Keratinocyte (primary cell): ENCODE measurements at regions not wholly inside any gene's neighbourhood (a gene's known extent, or its start where the extent isn't known, plus 50 kb on each side); places are given as distances from the start of the nearest gene placed in this dataset.

ENCODE experiments used
- DNase-seq: peaks from one replicate; pipeline ENCODE4 v3.0.0-alpha.2; 2011; ENCODE audit warnings: low read depth, missing footprints, low spot score
- FAIRE-seq: peaks from 2 replicates; lab custom pipeline; 2011; peaks lifted over from hg19 to GRCh38; lab: Jason Lieb, UNC
- H2AFZ ChIP-seq: 2 replicates; pipeline ENCODE4 v1.6.0; 2012; ENCODE audit warnings: low read length, control low read depth, inconsistent platforms; ENCODE audit not compliant: control insufficient read depth
- H3K27ac ChIP-seq: 2 replicates; pipeline ENCODE4 v1.5.1; 2011; ENCODE audit warnings: low read length; ENCODE audit not compliant: control insufficient read depth, insufficient read depth
- H3K27me3 ChIP-seq: 3 replicates; pipeline ENCODE4 v1.6.0; 2011; ENCODE audit warnings: low read length; ENCODE audit not compliant: control insufficient read depth, insufficient read depth; ENCODE audit errors: extremely low read depth
- H3K36me3 ChIP-seq, 2 experiments: 2 replicates in 1 of 2; 3 replicates in 1 of 2; pipeline ENCODE4 v1.5.1; 2011; ENCODE audit warnings: low read length in 2 of 2, mild to moderate bottlenecking in 1 of 2; ENCODE audit not compliant: control insufficient read depth in 2 of 2, insufficient read depth in 2 of 2; ENCODE audit errors: extremely low read depth in 1 of 2
- H3K4me1 ChIP-seq: 3 replicates; pipeline ENCODE4 v1.5.1; 2011; ENCODE audit warnings: low read length; ENCODE audit not compliant: control insufficient read depth, insufficient read depth; ENCODE audit errors: extremely low read depth
- H3K4me2 ChIP-seq: 3 replicates; pipeline ENCODE4 v1.6.0; 2011; ENCODE audit warnings: low read depth, low read length; ENCODE audit not compliant: control insufficient read depth, insufficient read depth; ENCODE audit errors: extremely low read depth
- H3K4me3 ChIP-seq, 3 experiments: fragments of 200-600 bp in 1 of 3; sonication (generic) in 1 of 3; 2 replicates in 2 of 3; 3 replicates in 1 of 3; pipeline ENCODE4 v1.5.1; 2011 to 2016; ENCODE audit warnings: low read length in 3 of 3, mild to moderate bottlenecking in 3 of 3, control low read depth in 2 of 3, inconsistent platforms in 1 of 3, low read depth in 1 of 3, mixed read lengths in 1 of 3, mixed run types in 1 of 3, moderate library complexity in 1 of 3; ENCODE audit not compliant: control insufficient read depth in 2 of 3, insufficient read depth in 2 of 3; ENCODE audit errors: extremely low read depth in 1 of 3
- H3K79me2 ChIP-seq: 2 replicates; pipeline ENCODE4 v1.6.0; 2012; ENCODE audit warnings: low read length; ENCODE audit not compliant: control insufficient read depth, insufficient read depth
- H3K9ac ChIP-seq: 3 replicates; pipeline ENCODE4 v1.6.0; 2011; ENCODE audit warnings: low read length; ENCODE audit not compliant: control insufficient read depth, insufficient read depth; ENCODE audit errors: extremely low read depth
- H3K9me1 ChIP-seq: 3 replicates; pipeline ENCODE4 v1.6.0; 2011; ENCODE audit warnings: low read length; ENCODE audit not compliant: control insufficient read depth, insufficient read depth; ENCODE audit errors: extremely low read depth
- H3K9me3 ChIP-seq: 2 replicates; pipeline ENCODE4 v1.5.1; 2012; ENCODE audit warnings: low read depth, low read length; ENCODE audit not compliant: control insufficient read depth
- H4K20me1 ChIP-seq: 3 replicates; pipeline ENCODE4 v1.6.0; 2011; ENCODE audit warnings: low read length; ENCODE audit not compliant: control insufficient read depth, insufficient read depth; ENCODE audit errors: extremely low read depth
- EZH2 ChIP-seq: IDR thresholded peaks from one replicate; pipeline ENCODE4 v1.6.1; 2012; ENCODE audit warnings: inconsistent platforms, mild to moderate bottlenecking, low read length, moderate library complexity
- dilution Hi-C: fragments of 300-500 bp; cut with MboI; formaldehyde crosslinking; loops from one replicate; pipeline ENCODE4 v1.7.0; 2020; ENCODE audit warnings: low sequenced_read_pairs; ENCODE audit not compliant: extremely low pct_ligation_motif_present
- TF ChIP-seq, protein P1 (sequence below), 3 experiments: IDR thresholded peaks in 1 of 3; conservative IDR thresholded peaks in 1 of 3; optimal IDR thresholded peaks in 1 of 3; 2 replicates in 2 of 3; 3 replicates in 1 of 3; pipeline versions ENCODE3 to v1.5.1; 2011; ENCODE audit warnings: low read length in 3 of 3, mild to moderate bottlenecking in 3 of 3, moderate library complexity in 2 of 3, control low read depth in 1 of 3, inconsistent platforms in 1 of 3; ENCODE audit not compliant: insufficient read depth in 2 of 3; ENCODE audit errors: extremely low read depth in 1 of 3

DNA sequence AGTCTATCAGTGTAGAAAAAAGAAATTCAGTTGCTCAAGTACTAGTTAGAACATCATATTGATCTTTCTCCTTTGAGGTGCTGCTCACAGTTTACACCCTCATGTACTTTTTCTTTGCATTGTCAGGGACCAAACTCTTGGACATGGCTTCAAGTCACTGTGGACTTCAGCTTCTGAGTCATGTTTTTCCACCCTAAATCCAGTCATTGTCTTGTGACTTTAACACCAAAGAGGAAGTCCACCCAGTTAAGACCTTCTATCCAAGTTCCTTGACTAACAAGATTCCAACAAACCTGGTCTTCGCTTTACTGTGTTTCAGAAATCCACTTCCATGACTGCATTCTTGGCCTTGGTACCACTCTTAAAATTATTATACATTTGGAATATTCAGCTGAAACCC, 206.7 kb upstream of the ARGLU1 start:
- Histone ChIP-seq H3K4me2 (no peak overlapping the region), H3K4me3 (no peak overlapping the region), H2AFZ (no peak overlapping the region), H3K79me2 (no peaks in the 10 kb centered on the region), H3K9me1 (no peaks in the 10 kb centered on the region), H3K27ac (no peak overlapping the region), H3K27me3 (no peaks in the 10 kb centered on the region), H3K9ac (no peak overlapping the region), H4K20me1 (no peaks in the 10 kb centered on the region), H3K9me3 (no peaks in the 10 kb centered on the region), H3K36me3 (no peaks in the 10 kb centered on the region), H3K4me1 (no peaks in the 10 kb centered on the region)
- TF ChIP-seq, protein P1, sequence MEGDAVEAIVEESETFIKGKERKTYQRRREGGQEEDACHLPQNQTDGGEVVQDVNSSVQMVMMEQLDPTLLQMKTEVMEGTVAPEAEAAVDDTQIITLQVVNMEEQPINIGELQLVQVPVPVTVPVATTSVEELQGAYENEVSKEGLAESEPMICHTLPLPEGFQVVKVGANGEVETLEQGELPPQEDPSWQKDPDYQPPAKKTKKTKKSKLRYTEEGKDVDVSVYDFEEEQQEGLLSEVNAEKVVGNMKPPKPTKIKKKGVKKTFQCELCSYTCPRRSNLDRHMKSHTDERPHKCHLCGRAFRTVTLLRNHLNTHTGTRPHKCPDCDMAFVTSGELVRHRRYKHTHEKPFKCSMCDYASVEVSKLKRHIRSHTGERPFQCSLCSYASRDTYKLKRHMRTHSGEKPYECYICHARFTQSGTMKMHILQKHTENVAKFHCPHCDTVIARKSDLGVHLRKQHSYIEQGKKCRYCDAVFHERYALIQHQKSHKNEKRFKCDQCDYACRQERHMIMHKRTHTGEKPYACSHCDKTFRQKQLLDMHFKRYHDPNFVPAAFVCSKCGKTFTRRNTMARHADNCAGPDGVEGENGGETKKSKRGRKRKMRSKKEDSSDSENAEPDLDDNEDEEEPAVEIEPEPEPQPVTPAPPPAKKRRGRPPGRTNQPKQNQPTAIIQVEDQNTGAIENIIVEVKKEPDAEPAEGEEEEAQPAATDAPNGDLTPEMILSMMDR (optimal IDR thresholded peaks at IDR 0.05 in 1 of 3, IDR thresholded peaks at IDR 0.05 in 1 of 3, conservative IDR thresholded peaks at IDR 0.05 in 1 of 3; ENCODE audit: extremely low read depth in 1 of 3, insufficient read depth in 2 of 3, low read length in 3 of 3) = no peak
- TF ChIP-seq EZH2 = no peak
- DNase-seq (no peak), FAIRE-seq (no peak)
- dilution Hi-C loops = no loop called here

DNA sequence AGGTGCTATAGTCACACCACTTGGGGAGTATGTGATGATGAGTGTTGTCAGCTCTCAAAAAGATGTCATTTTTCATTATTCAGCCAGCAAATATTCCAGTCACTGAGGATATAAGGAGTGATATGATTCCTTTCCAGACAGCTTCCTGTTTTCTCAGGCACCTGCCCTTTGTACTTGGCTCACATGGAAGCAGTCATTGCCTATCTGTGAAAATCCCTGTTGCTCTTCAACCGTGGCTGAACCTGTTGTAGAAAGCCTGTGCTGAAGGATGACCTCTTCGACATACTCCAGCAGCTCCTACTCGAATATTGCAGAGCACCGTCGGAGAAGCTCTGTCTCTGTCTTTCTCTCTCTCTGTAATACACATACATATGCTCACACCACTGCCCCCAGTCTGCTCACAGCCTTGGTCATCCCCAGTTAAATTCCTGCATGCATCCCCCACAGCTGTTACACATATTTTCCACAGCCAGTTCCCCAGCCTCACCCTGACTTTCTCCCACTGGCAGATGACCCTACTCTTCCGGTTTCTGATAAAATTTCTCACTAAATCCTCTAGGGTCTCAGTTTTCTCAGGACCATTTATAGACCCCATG, 204.2 kb upstream of the ARGLU1 start:
- no peak for TF ChIP-seq EZH2
- TF ChIP-seq, protein P1 (optimal IDR thresholded peaks at IDR 0.05 in 1 of 3, IDR thresholded peaks at IDR 0.05 in 1 of 3, conservative IDR thresholded peaks at IDR 0.05 in 1 of 3; ENCODE audit: extremely low read depth in 1 of 3, insufficient read depth in 2 of 3, low read length in 3 of 3) = no peak
- no peaks in the 10 kb centered on the region for H3K4me1 ChIP-seq
- no peak for FAIRE-seq

More for the DNA sequence above, 204.2 kb upstream of the ARGLU1 start:
- H3K4me3 ChIP-seq = no peak overlapping the region
- H2AFZ ChIP-seq = no peak overlapping the region
- H4K20me1 ChIP-seq = no peaks in the 10 kb centered on the region
- DNase-seq = no peak
- H3K9me1 ChIP-seq = no peaks in the 10 kb centered on the region
- H3K79me2 ChIP-seq = no peaks in the 10 kb centered on the region
- H3K27me3 ChIP-seq = no peaks in the 10 kb centered on the region
- no peak overlapping the region for H3K27ac ChIP-seq
- H3K9ac ChIP-seq = no peak overlapping the region
- H3K36me3 ChIP-seq = no peaks in the 10 kb centered on the region
- no peak overlapping the region for H3K4me2 ChIP-seq
- no peaks in the 10 kb centered on the region for H3K9me3 ChIP-seq
- dilution Hi-C loops = no loop called here
